HG03575 (cell line): ENCODE measurements at regions not wholly inside any gene's neighbourhood (a gene's known extent, or its start where the extent isn't known, plus 50 kb on each side); places are given as distances from the start of the nearest gene placed in this dataset.
A peak's percentile ranks its signal among the peaks of the same experiment; 100 is the strongest.

Source experiments
- ATAC-seq: cut with Tn5 transposase; IDR thresholded peaks from one replicate; pipeline ENCODE4 v1.9.1; 2021; ENCODE audit not compliant: unreplicated experiment, insufficient number of reproducible peaks, low FRiP score; ENCODE audit errors: extremely low read depth

GRCh38 chr6:119540417-119540816, 190.9 kb upstream of the MAN1A1 start:
- ATAC-seq: no peak

- no peak for ATAC-seq
These were observed 189.6 kb upstream of the MAN1A1 start for GRCh38 chr6:119539066-119539746.

GRCh38 chr6:119536666-119537065, 187.1 kb upstream of the MAN1A1 start:
- no peak for ATAC-seq

GRCh38 chr6:119535332-119535731, 185.8 kb upstream of the MAN1A1 start:
- ATAC-seq: no peak

DNA sequence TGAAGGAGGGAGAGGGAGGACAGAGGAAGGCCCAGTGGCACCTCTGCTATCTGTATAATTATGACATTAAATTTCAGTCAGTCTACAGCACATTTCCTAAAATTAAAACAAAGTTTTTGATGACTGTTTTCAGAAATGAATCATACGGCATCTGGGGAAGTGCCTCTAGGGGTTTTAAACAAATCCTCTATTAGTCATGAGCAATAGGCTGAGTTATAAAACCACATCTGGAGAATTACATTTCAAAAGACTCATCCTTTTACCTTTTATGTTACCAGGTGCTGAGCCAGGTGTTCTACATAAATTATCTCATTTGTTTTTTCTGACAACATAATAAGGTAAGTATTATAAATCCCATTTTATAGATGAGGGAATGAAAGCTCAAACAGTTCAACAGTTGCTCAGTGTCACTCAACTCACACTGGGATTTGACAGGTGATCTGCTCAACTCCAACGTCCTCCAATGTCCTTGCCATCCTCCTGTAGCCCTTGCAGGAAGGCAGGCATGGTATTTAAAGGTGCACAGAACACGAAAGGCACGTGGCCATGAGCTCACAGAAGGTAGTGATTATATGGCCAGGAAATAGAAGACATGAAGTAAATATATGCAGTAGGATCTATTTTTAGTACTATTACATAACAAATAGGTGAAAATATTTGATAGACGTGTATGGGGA, 184.2 kb upstream of the MAN1A1 start:
- ATAC-seq: peak; percentile 51

- ATAC-seq: no peak
These were observed 177.6 kb upstream of the MAN1A1 start for GRCh38 chr6:119527231-119527578.

- no peak for ATAC-seq
These were observed 177.1 kb upstream of the MAN1A1 start for GRCh38 chr6:119526561-119527230.

- no peak for ATAC-seq
These were observed 174.8 kb upstream of the MAN1A1 start for GRCh38 chr6:119524410-119524809.

DNA sequence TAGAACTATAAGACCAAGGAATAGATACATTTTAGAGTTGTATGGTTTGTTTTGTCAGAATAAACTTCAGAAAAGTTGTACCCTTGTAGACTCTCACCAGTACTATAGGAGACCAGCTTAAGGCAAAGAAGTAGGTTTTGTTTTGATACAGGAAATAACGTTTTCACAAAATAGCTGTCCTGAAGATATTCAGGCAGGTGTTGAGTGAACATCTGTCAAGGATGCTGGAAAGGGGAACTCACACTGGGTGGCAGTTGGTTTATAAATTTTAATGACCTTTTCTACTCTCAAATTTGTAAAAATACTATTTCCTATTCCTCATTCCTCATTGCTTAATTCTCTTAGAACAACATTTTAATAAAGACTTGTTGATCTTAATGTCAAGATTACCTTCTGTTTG, 174.0 kb upstream of the MAN1A1 start:
- no peak for ATAC-seq

DNA sequence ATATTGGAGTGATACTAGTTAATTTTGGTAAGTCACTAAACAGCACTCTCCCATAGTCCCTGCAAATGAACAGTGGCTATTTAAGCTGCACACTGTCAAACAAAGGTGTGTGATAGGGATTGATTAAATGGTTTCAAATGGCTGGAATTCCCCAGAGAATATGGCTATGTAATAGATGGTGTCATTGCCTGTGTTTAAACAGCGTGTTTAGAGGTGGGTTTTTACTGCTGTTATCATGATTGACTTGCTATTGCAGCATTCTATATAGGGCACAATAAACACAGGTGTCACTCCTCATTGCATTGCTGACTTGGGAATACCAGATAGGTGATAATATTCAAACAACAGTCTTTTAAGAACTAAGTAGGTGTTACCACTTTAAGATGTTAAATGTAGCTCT, 171.7 kb upstream of the MAN1A1 start:
- no peak for ATAC-seq

- ATAC-seq: no peak
These were observed 167.9 kb upstream of the MAN1A1 start for GRCh38 chr6:119517428-119517827.

DNA sequence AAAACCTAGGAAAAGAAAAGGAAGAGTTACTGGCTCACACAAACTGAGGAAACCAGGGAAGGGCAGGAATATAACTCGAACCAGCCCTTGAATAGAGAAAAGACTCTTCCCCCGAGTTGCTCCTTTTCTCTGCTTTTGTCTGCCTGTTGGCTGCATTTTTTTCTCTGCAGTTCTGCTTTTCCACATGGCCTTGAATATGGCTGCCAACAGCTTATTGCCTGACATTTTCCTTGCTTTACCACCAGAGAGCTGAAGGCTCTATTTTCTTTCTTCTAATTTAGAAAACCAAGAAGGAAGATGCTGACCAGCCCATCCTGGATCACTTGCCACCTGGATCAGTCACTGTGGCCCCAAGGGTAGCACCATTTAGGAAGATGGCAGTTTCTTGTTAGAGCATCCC, 164.8 kb upstream of the MAN1A1 start:
- ATAC-seq: no peak

DNA sequence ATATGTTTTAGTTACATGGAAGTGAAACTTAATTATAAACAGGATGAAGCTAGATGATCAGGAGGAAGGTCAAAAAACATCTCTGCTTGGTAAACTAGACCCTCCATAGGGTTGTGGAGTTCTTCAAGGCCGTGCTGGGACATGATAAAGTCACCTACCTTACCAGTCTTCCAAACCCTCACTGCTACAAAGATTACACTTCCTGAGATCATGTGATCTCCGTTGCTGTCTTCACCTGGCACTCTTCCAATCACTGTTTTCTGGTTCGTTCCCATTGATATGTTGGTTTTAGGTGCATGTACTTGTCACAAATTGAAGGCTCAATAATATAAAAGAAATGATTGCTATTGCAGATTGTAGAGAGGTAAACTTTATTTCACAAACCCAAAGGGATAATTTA, 161.5 kb upstream of the MAN1A1 start:
- no peak for ATAC-seq

GRCh38 chr6:119510246-119510645, 160.7 kb upstream of the MAN1A1 start:
- ATAC-seq: no peak

DNA sequence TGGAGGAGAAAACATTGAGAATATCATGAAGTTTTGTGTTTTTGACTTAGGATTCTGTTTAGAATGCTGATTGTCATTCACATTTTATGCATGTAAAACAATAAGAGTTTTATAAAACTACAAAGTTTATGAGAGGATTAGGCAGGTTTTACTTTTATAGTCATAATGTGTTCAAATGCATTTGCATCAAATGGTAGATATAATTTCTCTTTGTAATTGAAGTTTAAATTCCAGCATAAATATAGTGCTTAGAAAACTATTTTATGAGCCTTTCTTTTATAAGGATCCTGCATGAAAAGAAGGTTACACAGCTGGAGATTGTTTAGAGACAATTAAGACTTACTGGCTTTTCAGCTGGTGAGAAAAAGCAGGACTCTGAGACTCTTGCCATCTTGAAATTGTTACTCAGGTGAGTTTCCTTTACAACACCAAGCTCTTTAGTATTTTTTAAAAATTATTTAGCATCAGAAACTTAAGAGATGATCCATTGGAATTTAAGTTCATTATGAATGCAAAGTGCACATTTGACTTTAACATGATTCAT, 157.1 kb upstream of the MAN1A1 start:
- no peak for ATAC-seq

DNA sequence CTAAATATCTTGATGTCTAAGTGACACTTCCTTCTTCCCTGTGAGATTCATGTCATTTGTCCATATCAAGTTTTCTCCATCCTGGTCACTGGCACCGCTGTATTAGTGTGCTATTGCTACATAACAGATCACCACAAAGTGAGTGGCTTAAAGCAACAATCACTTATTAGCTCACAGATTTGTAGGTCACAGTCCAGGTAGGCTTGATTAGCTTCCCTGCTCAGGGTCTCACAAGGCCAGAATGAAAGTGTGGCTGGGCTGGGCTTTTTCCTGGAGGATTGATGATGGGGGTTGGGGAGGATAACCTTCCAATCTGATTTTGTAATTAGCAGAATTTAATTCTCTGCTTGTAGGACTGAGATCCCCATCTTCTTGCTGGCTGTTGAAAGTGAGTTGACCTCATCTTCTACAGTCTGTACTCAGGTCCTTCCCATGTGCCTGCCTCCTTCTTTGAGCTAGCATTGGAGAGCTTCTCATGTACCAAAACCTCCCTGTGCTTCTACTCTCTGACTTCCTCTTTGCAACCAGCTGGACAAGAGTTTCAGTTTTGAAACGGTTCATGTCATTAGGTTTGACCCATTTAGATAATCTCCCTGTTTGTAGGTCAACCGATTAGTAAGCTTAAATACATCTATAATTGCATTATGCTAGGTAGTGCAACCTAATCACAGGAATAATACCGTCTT, 152.4 kb upstream of the MAN1A1 start:
- ATAC-seq: no peak

GRCh38 chr6:119499797-119500196, 150.2 kb upstream of the MAN1A1 start:
- no peak for ATAC-seq

GRCh38 chr6:119497988-119498727, 148.6 kb upstream of the MAN1A1 start:
- ATAC-seq: no peak

- no peak for ATAC-seq
These were observed 145.7 kb upstream of the MAN1A1 start for GRCh38 chr6:119495230-119495683.
